Esophagus squamous epithelium (tissue), 4 donors: ENCODE measurements at regions not wholly inside any gene's neighbourhood (a gene's known extent, or its start where the extent isn't known, plus 50 kb on each side); places are given as distances from the start of the nearest gene placed in this dataset.

ENCODE experiments used
- POLR2A ChIP-seq, 4 donors: fragments of 450-650 bp; IDR thresholded peaks; one replicate each; pipeline ENCODE4 v1.6.1; 2017; ENCODE audit warnings: antibody characterized with exemption in 4 of 4, mild to moderate bottlenecking in 4 of 4, moderate library complexity in 3 of 4
- TF ChIP-seq, protein P1 (sequence below), 6 experiments: fragments of 450-650 bp in 4 of 6; fragments of 200-600 bp in 2 of 6; sonication (generic) in 2 of 6; IDR thresholded peaks; one replicate each; pipeline ENCODE4 v1.5.1; 2016 to 2019; ENCODE audit warnings: antibody characterized with exemption in 6 of 6, mild to moderate bottlenecking in 4 of 6, moderate library complexity in 4 of 6

- TF ChIP-seq, protein P1, sequence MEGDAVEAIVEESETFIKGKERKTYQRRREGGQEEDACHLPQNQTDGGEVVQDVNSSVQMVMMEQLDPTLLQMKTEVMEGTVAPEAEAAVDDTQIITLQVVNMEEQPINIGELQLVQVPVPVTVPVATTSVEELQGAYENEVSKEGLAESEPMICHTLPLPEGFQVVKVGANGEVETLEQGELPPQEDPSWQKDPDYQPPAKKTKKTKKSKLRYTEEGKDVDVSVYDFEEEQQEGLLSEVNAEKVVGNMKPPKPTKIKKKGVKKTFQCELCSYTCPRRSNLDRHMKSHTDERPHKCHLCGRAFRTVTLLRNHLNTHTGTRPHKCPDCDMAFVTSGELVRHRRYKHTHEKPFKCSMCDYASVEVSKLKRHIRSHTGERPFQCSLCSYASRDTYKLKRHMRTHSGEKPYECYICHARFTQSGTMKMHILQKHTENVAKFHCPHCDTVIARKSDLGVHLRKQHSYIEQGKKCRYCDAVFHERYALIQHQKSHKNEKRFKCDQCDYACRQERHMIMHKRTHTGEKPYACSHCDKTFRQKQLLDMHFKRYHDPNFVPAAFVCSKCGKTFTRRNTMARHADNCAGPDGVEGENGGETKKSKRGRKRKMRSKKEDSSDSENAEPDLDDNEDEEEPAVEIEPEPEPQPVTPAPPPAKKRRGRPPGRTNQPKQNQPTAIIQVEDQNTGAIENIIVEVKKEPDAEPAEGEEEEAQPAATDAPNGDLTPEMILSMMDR (IDR thresholded peaks at IDR 0.05), result no peak
- TF ChIP-seq POLR2A (IDR thresholded peaks at IDR 0.05), result no peak
Measured at GRCh38 chr16:59909262-59909661, 1175.1 kb upstream of the GOT2 start.
